UCSD-AML1 (cell line): ENCODE measurements at regions not wholly inside any gene's neighbourhood (a gene's known extent, or its start where the extent isn't known, plus 50 kb on each side); places are given as distances from the start of the nearest gene placed in this dataset.
"Not testable (repeated sequence)": the region's sequence is repeated elsewhere in the genome, so short reads cannot be mapped to it uniquely, and the experiment has no call there.

Source experiments
- DNase-seq: peaks from one replicate; lab custom pipeline; 2025; ENCODE audit not compliant: unreplicated experiment; lab: John Stamatoyannopoulos, UW

DNA sequence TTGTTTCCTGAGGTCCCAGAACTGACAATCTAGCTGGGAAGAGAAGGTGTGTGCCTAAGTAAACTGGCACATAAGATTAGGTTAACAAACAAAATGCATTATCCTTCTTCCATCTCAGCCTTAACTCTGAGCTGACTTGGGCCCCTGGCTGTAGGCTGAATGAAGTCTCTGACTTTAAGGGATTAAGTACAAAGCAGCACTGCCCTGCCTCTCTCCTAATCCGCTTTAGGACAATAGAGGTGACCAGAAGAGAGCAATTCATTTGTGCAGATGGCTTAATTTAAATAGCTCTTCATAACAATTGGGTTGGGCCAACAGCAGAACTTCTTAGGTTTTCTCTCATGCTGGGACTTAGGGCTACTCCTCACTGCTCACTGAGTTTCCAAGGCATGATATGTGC lies 181.6 kb upstream of the SOX14 start:
- DNase-seq, result no peak

DNA sequence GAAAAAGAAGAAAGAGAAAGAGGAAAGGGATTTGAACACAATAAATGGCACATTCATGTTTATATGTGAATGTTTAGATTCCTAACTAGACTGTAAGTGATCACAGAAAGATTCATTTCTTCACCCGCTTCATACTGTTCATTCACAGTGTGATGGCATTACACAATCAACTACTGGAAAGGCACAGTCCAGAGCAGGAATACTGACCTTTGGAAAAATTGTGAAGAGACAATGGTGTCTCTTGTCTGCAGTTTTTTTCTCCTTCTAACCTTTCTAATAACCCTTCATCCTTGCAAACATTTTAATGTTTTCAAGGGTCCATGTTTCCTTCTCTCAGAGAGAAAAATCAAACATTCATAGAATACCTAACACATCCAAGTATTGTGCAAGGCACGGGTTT lies 180.9 kb upstream of the SOX14 start:
- DNase-seq, result no peak

DNA sequence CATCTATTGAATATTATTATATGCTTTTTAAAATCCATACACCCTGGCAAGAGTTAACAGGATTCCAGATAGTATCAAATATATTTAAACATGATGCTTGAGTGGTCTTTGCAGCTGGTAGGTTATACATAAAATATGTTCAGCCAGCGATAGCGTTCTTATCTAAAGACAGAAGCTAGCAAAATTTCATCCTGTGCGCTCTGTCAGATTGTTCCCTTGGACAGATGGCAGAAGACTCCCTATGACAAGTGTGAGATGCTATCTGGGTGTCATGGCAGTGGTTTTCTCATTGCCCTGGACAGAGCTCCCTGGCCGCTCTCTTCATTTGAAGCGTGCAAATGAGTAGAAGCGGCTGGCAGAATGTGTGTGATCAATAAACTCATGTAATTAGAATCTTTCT lies 175.2 kb upstream of the SOX14 start:
- DNase-seq, result no peak

DNA sequence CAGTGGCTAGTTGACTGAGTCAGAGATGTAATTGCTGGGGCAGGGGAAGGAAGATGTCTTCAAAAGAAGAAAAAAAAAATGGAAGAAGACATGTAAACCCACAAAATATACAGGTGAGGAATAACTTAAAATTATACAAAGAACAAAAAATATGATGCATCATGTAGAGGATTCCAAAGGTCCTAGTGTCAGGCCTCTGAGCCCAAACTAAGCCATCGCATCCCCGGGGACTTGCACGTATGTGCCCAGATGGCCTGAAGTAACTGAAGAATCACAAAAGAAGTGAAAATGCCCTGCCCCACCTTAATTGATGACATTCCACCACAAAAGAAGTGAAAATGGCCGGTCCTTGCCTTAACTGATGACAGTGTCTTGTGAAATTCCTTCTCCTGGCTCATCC lies 168.7 kb upstream of the SOX14 start:
- not testable (repeated sequence) for DNase-seq

DNA sequence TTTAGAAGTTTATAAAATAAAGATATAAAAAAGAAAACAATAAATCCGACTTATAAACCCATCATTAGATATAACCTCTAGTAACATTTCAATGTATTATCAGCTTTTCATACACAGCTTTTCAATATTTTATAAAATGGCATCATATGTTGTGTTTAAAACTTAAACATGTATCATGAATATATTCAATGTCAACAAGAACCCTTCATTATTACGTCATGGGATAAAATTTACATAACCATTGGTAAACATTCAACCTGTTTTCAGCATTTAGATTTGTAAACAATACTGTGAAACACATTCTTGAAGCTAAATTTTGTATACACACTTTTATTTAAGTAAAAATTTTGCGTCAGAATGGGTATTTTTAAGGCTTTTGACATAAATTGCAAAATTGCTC lies 153.4 kb upstream of the SOX14 start:
- no peak for DNase-seq

DNA sequence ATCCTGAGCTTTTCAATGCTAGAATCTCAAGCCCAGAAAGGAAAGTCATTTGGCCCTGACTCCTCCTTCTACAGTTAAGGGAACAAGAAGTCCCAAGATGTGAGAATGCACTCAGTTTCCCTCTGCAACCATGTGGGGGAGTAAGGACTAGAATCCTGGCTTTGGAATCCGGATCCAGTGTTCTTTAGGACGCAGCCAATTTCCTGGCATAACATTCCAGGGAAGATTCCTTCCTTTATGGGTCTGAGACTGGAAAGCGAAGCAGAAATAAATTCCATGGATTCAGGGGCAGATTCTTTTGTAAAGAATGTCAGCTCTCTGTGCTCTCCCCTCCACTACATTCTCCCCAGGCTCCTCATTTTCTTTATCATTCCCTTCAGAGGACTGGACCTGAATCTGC lies 151.8 kb upstream of the SOX14 start:
- no peak for DNase-seq

DNA sequence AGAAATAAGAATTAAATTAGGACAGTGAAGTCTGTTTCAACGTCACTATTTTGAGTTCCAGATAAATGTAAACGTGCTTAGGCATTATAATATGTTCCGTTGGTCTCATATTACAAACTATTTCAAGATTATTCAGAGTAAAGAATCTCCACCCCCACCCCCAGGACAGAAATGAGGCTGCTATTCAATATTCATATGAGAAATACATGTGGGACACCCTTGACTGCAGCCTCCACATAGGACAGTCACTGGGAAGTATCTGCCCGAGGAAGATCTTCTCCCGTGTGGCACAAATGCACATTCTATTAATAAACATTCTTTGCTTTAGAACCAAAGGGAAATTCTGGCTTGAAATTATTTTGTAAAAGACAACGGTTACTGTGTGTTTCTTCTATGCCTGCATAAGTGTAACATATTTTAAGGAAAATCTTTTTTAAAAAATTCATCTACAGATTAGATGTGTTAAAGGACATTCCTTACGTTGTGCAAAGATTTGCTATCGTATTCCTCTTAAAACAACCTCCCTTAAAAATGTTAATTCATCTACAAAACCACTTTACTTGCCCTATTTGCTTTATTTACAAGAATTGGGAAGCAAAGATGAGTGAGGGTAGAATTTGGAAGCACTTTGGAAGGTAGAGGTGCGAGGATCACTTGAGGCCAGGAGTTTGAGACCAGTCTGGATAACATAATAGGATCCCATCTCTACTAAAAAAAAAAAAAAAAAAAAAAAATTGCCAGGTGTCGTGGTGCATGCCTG lies 148.3 kb upstream of the SOX14 start:
- no peak for DNase-seq

DNA sequence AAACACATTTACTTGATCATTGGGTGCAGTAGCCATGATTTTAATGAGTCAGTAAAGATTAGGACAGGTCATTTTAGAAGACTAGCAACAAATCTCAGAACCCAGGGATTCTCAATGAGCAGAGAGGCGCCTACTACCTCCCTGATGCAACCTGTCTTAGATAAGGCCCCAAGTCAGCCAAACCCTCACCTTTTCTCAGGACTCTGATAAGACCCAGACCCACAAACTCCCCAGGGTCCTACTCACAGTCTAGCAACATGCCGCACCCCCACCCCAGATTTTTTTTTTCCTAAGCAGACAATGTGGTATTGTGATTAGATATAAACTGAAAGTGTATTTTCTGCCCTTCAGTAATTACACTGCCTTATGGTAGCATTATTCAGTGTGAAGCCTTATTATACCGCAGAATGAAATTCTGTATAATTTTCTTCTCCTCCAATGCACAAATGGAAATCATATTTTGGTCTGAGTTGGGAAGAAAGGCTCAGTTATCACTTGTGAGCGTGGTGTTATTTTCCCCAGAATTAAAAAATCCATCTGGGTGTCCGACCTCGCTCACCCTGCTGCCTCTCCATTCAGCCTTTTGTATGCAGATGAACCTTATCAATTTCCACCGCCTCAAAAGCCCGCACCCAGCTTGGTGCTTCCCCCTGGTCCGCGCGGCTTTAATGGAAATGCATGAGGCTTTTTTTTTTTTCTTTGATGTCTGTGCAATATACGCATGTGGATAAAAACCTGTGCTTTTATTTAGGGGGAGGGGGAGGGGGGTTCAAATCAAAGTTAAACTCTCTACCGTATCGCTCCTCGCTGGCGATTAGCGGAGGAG lies 122.0 kb upstream of the SOX14 start:
- no peak for DNase-seq

DNA sequence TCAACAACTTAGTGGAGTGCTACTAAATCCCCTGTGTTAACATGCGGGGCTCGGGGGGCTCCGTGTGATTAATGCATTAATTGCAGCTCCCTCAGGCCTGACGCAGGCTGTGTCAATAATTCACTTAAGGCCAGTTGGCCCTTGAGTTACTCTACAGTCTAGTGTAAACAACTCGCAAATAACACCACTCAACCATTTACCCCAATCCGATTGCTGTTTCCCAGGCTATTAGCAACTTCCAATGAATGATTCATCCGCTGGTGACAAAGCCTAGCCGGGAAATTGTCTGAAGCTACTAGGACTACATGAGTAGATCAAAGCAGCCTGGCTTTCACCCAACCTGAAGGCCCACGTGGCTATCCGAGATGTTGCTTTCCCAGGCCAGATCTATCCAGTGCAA lies 121.3 kb upstream of the SOX14 start:
- DNase-seq, result no peak

DNA sequence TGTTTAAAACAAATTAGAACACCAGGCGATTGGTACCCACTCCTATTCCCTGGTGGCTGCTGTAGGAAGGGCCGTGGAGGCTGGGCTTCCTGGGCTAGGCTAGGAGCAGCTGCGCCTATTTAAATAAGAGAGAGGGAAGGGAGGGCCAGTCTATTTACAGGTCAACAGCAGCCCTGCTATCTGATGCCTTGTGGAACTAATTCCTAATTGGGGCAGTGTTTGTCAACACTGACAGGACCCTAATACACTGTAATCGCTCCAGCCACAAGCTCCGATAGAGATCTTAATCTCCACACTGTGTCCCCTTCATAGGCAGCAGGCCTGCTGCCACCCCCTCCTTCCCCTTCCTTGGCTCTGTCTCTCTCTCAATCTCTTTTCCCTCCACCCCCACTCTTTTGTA lies 116.9 kb upstream of the SOX14 start:
- no peak for DNase-seq

DNA sequence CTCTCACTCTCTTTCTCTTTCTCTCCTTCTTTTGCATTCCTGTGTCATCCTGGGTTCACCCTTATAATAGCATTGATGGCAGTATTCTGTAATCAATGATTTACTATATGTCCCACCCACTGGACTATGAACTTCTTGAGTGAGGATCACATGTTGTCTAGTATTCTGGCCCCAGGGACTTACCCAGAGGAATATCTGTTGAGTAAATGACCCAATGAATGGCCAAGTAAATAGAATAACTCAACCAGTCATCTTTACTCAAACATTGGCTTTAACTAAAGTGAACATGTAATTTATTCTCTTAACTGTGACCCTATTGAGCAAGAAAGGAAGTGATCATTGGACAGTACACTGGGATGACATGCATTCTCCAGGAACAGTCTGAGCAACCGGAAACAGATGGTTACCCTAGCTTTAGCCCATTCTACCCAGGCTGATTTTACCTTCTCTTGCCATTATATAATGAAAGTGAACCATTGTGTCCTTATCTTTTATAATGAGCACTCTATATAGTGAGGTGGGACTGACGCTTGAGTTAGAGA lies 94.5 kb upstream of the SOX14 start:
- no peak for DNase-seq

DNA sequence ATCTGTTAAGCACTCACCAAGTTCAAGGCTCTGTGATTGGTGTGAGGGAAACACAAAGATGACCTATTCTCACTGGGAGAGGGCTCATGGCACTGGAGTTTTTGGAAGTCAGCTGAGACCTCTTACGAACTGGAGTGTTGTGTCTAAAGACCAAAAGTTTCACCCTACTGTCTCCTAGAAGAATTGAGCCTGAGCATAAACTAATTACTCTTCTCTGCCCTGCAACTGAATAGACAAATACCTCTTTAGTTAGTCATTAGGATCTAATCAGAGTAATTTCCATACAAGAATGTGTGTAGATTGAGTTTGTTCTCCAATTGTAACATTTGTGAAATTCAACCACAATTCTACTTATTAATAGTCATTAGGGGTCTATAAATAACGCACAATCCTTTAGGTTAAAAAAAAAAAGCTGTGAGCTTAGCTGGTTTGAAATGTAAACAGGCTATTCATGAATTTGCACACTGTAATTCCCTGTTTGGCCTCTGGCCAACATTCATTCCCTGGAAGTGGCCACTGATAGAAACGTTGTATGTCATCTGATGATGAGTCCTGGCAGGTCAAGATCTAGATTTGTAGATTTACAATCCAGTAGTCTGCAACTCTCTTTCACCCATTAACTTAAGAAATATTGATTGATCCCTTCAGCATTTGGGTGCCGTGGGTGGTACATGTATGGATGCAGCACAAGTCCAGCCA lies 76.8 kb upstream of the SOX14 start:
- DNase-seq, result no peak

DNA sequence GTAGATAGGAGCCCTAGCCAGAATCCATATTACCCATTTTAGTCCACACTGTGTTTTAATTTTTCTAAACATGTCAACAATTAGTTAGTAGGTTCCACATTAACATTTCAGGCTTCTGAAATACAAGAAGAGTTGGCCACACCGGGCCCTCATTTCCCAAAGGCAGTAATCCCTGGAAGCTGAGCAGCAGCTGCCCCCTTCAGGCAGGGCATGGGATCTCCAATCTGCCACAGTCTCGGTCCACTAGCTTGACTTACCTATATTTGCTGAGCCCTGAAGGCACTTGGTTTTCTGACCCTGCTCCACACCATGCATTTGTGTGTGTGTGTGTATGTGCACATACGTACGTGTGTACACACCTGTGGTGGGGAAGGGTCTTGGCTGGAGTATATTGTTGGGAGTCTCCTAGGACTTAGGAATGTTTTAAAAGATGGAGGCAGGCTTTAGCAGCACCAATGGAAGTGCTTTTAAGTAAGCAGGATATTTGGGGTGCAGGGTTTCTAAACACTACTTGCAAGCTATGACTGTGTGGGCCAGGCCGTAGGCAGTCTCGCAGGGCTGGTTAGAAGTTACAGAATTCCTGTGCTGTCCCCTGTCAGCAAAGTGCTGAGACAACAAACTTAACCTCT lies 71.2 kb upstream of the SOX14 start:
- peak; percentile 34 for DNase-seq

DNA sequence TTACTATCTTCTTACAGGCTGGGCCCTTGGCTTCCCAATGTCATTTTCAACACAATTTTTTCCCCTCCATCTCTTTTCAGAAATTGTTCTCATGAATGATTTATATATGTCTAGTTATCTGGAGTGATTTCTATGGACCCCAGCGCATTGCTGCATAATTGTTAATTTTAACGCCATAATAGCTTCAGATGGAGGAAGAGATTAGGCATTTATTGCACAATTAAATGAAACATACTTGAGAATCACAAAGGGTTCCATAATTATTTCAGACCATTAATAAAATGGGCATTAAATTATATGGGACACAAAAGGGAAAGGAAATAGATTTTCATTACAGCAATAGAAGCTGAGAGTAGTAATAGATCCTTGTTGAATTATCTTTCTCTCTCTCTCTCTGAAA lies 70.3 kb upstream of the SOX14 start:
- DNase-seq, result no peak

DNA sequence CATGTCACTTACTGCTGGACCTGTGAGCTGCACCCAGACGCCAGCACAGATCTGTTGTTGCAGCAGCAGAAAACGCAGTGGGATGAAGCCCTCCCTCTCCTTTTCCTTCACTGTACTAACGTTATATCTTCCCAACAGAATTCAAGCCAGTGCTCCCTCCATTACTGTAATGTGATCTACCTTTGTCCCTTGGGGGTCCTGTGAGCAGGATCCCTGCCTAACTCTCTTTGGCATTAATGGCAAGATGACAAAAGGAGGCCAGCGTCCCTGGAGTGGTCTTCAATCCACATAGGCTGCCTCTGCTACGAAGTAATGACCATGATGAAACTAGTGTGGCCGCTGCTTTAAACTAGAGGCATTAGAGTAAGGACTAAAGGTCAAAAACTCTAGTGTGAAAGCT lies 69.3 kb upstream of the SOX14 start:
- DNase-seq, result no peak

DNA sequence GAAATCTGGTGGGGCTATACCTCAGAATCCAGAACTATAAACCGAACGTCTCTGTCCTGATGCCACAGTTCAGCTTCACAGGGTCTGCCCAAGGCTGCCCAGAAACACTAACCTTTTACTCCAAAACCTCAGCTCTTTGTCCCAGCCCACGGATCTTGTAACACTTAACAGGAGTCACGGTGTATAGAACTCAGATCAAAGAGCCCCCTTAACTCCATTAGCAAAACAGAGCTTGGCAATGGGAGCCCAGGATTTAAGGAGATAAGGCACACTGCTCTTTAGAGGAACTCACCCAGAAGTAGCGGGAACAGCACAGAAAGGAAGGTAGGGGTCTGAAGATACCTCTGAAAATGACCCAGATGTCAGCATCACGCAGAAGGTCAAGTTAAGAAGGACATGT lies 68.8 kb upstream of the SOX14 start:
- no peak for DNase-seq

DNA sequence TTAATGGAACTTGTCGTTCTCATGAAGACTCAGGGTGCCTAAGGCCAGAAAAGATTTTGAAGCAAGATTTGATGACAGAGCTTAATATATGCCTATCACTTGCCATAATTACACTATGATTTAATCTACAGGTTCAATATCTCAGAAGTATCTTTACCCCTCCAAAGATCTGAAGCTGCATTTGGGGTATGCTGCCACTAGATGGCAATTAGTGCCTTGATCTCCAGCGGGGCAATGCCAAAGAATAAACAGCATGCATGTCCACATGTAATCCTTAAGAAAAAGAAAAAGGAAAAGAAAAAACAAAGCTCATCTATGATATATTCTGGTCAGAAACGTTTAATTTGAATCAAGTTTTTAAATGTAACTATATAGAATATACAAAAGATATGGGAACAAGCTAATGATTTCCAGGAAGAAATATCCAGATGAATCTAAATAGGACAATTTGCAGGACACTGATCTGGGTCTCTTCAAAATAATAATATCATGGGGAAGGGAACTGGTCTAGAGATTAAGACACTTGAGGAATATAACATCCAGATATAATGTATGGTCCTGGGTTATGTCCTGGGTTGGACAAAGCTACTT lies 55.0 kb upstream of the SOX14 start:
- DNase-seq, result no peak

DNA sequence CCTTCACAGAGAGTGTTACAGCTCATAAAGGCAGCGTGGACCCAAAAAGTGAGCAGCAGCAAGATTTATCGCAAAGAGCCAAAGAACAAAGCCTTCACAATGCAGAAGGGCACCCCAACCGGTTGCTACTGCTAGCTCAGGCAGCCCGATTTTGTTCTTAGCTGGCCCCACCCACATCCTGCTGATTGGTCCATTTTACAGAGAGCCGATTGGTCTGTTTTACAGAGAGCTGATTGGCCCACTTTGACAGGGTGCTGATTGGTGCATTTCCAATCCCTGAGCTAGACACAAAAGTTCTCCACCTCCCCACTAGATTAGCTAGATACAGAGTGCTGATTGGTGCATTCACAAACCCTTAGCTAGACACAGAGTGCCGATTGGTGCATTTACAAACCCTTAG lies 50.1 kb upstream of the SOX14 start:
- DNase-seq, result not testable (repeated sequence)
